Stimulated activated CD8-positive, alpha-beta memory T cell treated with anti-CD3 and anti-CD28 coated beads, Interleukin-7, amount 100 ng/mL, for 24 hours (primary cell): ENCODE measurements at regions not wholly inside any gene's neighbourhood (a gene's known extent, or its start where the extent isn't known, plus 50 kb on each side); places are given as distances from the start of the nearest gene placed in this dataset.
"Not testable (repeated sequence)": the region's sequence is repeated elsewhere in the genome, so short reads cannot be mapped to it uniquely, and the experiment has no call there.

Experiments used
- DNase-seq: peaks from one replicate; pipeline ENCODE4 v3.0.0-alpha.2; 2020; ENCODE audit warnings: low read depth

DNA sequence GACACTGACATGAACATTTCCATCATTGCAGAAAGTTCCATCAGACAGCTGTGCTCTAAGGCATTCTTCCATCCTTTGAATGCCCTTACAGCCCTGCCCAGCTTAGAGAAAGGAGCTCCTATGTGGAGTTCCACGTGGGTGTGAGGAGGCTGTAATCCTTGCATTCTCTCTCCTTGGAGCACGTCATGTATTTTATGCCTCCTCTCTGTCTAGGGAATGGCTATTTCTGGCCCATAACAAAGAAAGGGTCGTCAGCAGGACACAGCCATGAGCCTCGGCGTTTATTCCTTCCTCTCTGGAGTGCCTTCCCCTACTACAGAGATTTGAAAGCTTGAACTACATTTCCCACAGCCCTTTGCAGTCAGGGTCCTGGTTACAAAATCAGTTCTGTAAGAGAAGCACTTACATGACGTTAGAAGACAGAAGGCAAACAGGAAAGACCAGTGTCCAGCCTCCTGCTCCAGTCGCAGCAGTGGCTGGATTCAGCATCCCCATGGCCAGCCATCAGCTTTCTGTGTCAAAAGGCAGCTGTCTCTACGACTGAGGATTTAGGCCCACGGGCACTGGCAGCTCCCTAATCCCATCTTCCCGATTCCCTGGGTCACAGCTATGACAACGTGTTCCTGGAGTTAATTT, 234.9 kb downstream of the TFCP2L1 start:
- DNase-seq, result no peak

- no peak for DNase-seq
These were observed 233.7 kb downstream of the TFCP2L1 start for GRCh38 chr2:121051311-121051710.

GRCh38 chr2:121052023-121052422, 233.0 kb downstream of the TFCP2L1 start:
- no peak for DNase-seq

GRCh38 chr2:121052521-121052920, 232.5 kb downstream of the TFCP2L1 start:
- no peak for DNase-seq

GRCh38 chr2:121055088-121055487, 229.9 kb downstream of the TFCP2L1 start:
- DNase-seq, result no peak

- DNase-seq, result no peak
These were observed 229.5 kb downstream of the TFCP2L1 start for GRCh38 chr2:121055501-121055900.

DNA sequence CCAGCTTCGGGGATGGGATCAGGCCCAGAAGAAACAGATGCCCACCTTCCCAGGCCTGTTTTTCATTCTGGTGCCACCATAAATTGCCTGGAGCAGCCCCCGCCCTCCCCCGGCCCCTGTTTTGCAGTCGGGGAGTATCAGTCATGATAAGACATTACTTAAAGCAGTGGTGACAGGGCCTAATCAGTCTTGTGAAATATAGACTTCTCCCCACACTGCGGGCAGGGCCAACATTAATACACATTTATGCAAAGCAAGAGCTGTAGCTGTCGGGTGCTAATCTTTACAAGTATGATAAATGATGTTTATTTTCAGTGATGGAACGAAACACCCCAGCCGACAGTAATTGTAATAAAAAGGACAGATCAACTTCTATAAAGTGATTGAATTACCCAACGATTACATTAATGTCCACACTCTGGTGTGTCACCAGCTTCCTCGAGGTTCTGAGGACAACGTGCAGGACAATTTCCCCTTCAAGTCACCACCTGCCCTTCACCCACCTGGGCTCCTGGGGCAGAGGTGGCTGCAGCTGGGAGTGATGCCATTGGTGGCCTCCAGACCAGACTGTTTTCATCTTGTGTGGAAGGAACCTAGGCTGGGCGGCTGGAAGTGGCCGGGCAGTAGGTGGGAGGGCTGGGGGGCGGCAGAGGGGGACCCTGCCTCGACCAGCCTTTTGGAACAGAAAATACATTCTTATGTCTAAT, 226.0 kb downstream of the TFCP2L1 start:
- DNase-seq, result no peak

DNA sequence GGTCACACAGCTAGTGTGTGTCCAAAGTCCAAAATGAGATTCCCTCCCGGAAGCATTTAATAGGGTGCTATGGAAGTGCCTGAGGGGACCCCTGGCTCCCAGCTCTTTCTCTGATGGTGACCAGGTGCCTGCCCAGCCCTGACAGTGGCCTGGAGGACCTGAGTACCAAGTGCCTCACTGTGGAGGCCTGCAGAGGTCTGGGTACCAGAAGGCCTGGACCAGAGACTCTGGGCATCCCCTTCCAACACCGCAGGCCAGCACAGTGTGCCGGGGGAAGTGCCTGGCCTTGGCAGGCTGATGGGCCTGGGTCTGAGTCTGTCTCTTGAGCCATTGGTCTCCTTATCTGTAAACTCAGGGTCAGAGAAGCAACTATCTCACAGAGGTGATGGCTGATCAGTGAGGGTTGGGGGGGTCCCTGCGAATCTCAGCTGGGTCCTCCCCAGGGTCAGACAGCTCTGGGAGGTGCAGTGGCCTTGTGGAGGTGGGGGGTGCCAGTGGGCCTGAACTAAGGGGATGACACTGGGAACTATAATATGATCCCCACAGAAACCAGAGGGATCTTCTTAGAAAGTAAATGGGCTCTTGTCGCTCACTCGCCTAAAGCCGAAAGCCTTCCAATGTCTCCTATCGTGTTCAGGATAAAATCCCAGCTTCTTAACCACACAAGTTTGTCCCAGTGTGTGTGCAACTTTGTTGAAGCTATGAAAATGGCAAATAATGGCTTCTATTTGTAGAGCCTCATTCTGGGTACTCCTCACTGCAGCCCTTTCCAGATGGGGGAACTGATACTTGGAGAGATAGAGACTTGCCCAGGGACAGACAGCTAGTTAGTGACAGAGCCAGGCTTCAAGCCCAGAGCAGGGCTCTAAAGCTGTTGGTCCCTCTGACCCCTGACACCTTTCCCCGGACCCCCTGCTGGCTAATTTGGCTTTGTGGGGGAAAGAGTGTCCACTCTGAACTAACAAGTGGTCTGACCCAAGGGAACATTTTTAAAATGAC, 225.1 kb downstream of the TFCP2L1 start:
- no peak for DNase-seq

GRCh38 chr2:121061633-121062032, 223.4 kb downstream of the TFCP2L1 start:
- DNase-seq, result no peak

GRCh38 chr2:121063471-121063870, 221.5 kb downstream of the TFCP2L1 start:
- no peak for DNase-seq

GRCh38 chr2:121064186-121064585, 220.8 kb downstream of the TFCP2L1 start:
- no peak for DNase-seq

DNA sequence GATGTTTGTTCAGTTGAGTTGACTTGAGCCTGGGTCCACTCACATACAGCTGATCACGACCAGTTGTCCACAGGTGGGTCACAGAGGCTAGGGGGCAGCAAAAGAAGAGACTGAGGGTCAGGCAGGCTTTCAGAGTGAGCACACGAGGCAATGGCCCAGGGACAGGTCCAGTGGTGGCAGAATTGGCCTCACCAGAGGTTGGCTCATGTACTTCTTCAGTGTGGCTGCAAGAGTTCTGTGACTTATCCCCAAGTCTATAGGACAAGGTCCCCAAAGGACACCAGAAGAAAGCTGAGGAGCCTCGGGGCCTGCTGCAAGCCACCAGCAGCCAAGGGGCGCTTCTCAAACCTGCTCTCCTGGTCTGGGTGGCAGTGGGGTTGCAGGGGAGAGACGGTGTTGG, 219.8 kb downstream of the TFCP2L1 start:
- DNase-seq, result no peak

DNA sequence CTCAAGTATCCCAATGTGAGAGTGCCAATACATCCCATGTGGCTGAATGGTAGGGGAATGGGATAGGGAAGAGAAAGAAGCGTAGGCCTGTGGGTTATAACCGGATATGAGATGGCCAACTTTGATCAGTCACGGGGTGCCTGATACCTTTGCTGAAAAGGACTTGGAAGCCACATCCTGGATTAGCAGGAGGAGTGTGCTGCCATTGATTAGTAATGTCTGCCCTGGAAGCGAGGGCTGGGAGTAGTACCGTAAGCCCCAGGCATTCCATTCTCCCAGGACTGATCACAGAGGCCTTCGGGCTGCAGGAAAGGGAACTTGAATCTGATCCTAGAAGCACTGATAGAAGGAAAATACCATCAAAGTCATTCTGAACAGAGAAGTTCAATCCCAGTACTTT, 218.5 kb downstream of the TFCP2L1 start:
- DNase-seq, result no peak

GRCh38 chr2:121068851-121069250, 216.2 kb downstream of the TFCP2L1 start:
- no peak for DNase-seq

DNA sequence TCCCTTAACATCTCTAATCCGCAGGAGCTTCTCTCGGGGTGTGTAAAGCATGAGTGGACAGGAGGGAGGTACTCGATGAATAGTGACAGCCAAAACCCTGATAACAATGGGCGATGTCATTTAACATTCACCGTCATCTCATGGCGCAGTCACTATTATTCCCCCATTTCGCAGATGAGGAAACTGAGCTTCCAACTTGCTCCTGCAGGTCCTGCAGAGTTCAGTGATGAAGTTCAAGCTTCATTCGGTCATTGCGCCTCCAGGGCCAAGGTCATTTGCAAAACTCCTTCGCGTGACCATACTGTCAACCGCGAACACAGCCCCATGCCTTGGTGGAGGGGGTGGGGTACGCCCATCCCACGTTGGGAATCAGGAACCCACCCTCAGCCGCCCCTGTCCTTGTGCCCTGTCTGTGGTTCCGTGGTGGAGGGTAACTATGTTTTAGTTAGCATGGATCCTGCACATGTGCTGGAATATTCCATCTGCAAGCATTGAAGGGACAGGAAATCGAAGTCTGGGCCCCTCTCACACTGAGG, 215.5 kb downstream of the TFCP2L1 start:
- DNase-seq, result no peak

DNA sequence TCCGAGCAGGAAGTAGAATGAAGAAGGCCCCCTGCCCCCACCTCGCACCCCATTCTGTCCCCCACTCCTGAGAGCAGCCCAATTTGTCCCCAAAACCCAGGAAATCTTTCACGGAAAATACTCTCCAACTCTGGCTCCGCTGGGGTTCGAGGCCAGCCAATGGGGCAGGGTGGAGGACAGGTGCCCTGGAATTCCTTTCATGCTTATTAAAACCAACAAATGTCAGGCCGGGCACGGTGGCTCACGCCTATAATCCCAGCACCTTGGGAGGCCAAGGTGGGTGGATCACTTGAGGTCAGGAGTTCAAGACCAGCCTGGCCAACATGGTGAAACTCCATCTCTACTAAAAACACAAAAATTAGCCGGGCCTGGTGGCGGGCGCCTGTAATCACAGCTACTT, 214.9 kb downstream of the TFCP2L1 start:
- not testable (repeated sequence) for DNase-seq

GRCh38 chr2:121071034-121071504, 213.9 kb downstream of the TFCP2L1 start:
- peak; percentile 28 for DNase-seq

GRCh38 chr2:121072784-121073183, 212.2 kb downstream of the TFCP2L1 start:
- DNase-seq, result no peak

GRCh38 chr2:121073320-121074210, 211.4 kb downstream of the TFCP2L1 start:
- no peak for DNase-seq

DNA sequence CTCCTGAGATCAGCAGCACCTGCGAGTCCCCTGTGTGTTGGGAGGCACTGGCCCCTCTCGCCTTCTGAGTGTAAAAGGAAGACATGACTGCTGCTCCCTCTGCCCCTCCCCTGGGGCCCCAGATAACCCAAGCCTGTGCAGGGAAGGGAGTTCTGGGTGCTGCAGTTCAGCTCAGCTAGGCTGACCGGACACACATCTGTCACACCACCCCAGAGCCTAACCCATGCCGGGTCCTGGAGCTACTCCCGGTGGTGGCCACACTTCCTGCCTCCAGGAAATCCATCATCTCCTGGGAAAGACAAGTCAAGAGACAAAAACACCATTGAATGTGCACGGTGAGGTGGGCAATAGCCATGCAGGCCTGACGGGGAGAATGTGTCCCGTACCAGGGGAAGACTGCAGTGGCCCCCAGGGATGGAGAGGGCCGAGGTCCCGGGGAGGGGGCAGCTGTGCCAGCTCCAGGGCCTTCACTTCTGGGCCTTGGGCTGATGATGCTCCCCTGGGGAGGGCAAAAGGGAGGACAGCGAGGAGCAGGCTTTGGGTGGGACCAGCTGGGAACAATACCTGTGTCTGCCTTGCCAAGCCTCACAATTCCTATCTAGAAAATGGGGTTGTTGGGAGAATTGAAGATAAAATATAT, 210.6 kb downstream of the TFCP2L1 start:
- DNase-seq, result no peak
